Stomach smooth muscle (tissue), 2 donors: ENCODE measurements at regions not wholly inside any gene's neighbourhood (a gene's known extent, or its start where the extent isn't known, plus 50 kb on each side); places are given as distances from the start of the nearest gene placed in this dataset.

Experiments used
- H3K27ac ChIP-seq: one replicate; pipeline ENCODE4 v1.7.0; 2013; ENCODE audit warnings: mild to moderate bottlenecking, low read length, inconsistent platforms
- H3K27me3 ChIP-seq, 2 donors: one replicate each; pipeline ENCODE4 v1.7.0; 2013; ENCODE audit warnings: low read length in 2 of 2; ENCODE audit not compliant: insufficient read depth in 2 of 2, control insufficient read depth in 1 of 2
- H3K36me3 ChIP-seq, 2 donors: one replicate each; pipeline ENCODE4 v1.7.0; 2013; ENCODE audit warnings: low read length in 2 of 2; ENCODE audit not compliant: control insufficient read depth in 2 of 2, insufficient read depth in 2 of 2
- H3K4me1 ChIP-seq: one replicate; pipeline ENCODE4 v1.7.0; 2013; ENCODE audit warnings: low read length; ENCODE audit not compliant: control insufficient read depth, insufficient read depth
- H3K4me3 ChIP-seq, 2 donors: one replicate each; pipeline ENCODE4 v1.7.0; 2013; ENCODE audit warnings: low read length in 2 of 2
- H3K9ac ChIP-seq, 2 donors: one replicate each; pipeline ENCODE4 v1.7.0; 2013; ENCODE audit warnings: low read length in 2 of 2, mild to moderate bottlenecking in 1 of 2
- H3K9me3 ChIP-seq, 2 donors: one replicate each; pipeline ENCODE4 v1.7.0; 2013; ENCODE audit warnings: low read length in 2 of 2; ENCODE audit not compliant: control insufficient read depth in 2 of 2
- donor health status: healthy.
- donor health status: Pancreatic carcinoma.

GRCh38 chr9:88278036-88278435 lies 110.2 kb upstream of the SPIN1 start:
- no peaks in the 10 kb centered on the region for H3K27me3 ChIP-seq
- H3K36me3 ChIP-seq = no peaks in the 10 kb centered on the region
- no peak overlapping the region for H3K27ac ChIP-seq
- H3K4me1 ChIP-seq = no peaks in the 10 kb centered on the region
- H3K4me3 ChIP-seq = no peak overlapping the region
- no peak overlapping the region for H3K9ac ChIP-seq
- H3K9me3 ChIP-seq = no peaks in the 10 kb centered on the region

GRCh38 chr9:88274078-88274477 lies 114.2 kb upstream of the SPIN1 start:
- no peaks in the 10 kb centered on the region for H3K27me3 ChIP-seq
- no peaks in the 10 kb centered on the region for H3K36me3 ChIP-seq
- no peak overlapping the region for H3K27ac ChIP-seq
- no peaks in the 10 kb centered on the region for H3K9me3 ChIP-seq
- no peak overlapping the region for H3K4me3 ChIP-seq
- H3K9ac ChIP-seq = no peak overlapping the region
- H3K4me1 ChIP-seq = no peaks in the 10 kb centered on the region

- no peak overlapping the region for H3K4me3 ChIP-seq
- H3K27ac ChIP-seq = no peak overlapping the region
- no peak overlapping the region for H3K9ac ChIP-seq
- H3K36me3 ChIP-seq = no peaks in the 10 kb centered on the region
- H3K4me1 ChIP-seq = no peaks in the 10 kb centered on the region
- H3K27me3 ChIP-seq = no peaks in the 10 kb centered on the region
- no peaks in the 10 kb centered on the region for H3K9me3 ChIP-seq
Observed at GRCh38 chr9:88272986-88273385, 115.3 kb upstream of the SPIN1 start.

GRCh38 chr9:88270413-88270812 lies 117.8 kb upstream of the SPIN1 start:
- no peak overlapping the region for H3K4me3 ChIP-seq
- H3K36me3 ChIP-seq = no peaks in the 10 kb centered on the region
- H3K27me3 ChIP-seq = no peaks in the 10 kb centered on the region
- no peaks in the 10 kb centered on the region for H3K9me3 ChIP-seq
- no peak overlapping the region for H3K27ac ChIP-seq
- H3K4me1 ChIP-seq = peaks cover 3% of the 10 kb centered on the region
- H3K9ac ChIP-seq = no peak overlapping the region

GRCh38 chr9:88268886-88269285 lies 119.4 kb upstream of the SPIN1 start:
- H3K4me1 ChIP-seq = peaks cover 3% of the 10 kb centered on the region
- H3K27me3 ChIP-seq = no peaks in the 10 kb centered on the region
- H3K9me3 ChIP-seq = no peaks in the 10 kb centered on the region
- no peak overlapping the region for H3K4me3 ChIP-seq
- no peak overlapping the region for H3K9ac ChIP-seq
- no peak overlapping the region for H3K27ac ChIP-seq
- H3K36me3 ChIP-seq = no peaks in the 10 kb centered on the region

GRCh38 chr9:88267283-88267682 lies 121.0 kb upstream of the SPIN1 start:
- H3K9ac ChIP-seq = no peak overlapping the region
- H3K4me1 ChIP-seq = peaks cover 3% of the 10 kb centered on the region
- no peak overlapping the region for H3K27ac ChIP-seq
- no peaks in the 10 kb centered on the region for H3K36me3 ChIP-seq
- no peaks in the 10 kb centered on the region for H3K27me3 ChIP-seq
- no peaks in the 10 kb centered on the region for H3K9me3 ChIP-seq
- H3K4me3 ChIP-seq = no peak overlapping the region

GRCh38 chr9:88266416-88266815 lies 121.8 kb upstream of the SPIN1 start:
- no peaks in the 10 kb centered on the region for H3K27me3 ChIP-seq
- H3K9me3 ChIP-seq = no peaks in the 10 kb centered on the region
- no peak overlapping the region for H3K4me3 ChIP-seq
- H3K9ac ChIP-seq = no peak overlapping the region
- H3K27ac ChIP-seq = no peak overlapping the region
- H3K4me1 ChIP-seq = peaks cover 3% of the 10 kb centered on the region
- no peaks in the 10 kb centered on the region for H3K36me3 ChIP-seq

GRCh38 chr9:88259001-88259400 lies 120.7 kb upstream of the SPATA31C2 start:
- H3K9ac ChIP-seq = no peak overlapping the region
- H3K27ac ChIP-seq = no peak overlapping the region

GRCh38 chr9:88258601-88259000 lies 120.3 kb upstream of the SPATA31C2 start:
- Histone ChIP-seq H3K4me1 (peaks cover 18% of the 10 kb centered on the region), H3K9me3 (no peaks in the 10 kb centered on the region), H3K36me3 (no peaks in the 10 kb centered on the region), H3K4me3 (peak overlapping the region; percentile 24 to 47), H3K27ac (no peak overlapping the region), H3K9ac (no peak overlapping the region), H3K27me3 (no peaks in the 10 kb centered on the region)

More at GRCh38 chr9:88259001-88259400, 120.7 kb upstream of the SPATA31C2 start:
- Histone ChIP-seq H3K36me3 (no peaks in the 10 kb centered on the region), H3K4me1 (peaks cover 18% of the 10 kb centered on the region), H3K4me3 (peak overlapping the region; percentile 24 to 47), H3K27me3 (no peaks in the 10 kb centered on the region), H3K9me3 (no peaks in the 10 kb centered on the region)

GRCh38 chr9:88258024-88258423 lies 119.7 kb upstream of the SPATA31C2 start:
- H3K27ac ChIP-seq = no peak overlapping the region
- H3K36me3 ChIP-seq = no peaks in the 10 kb centered on the region
- H3K27me3 ChIP-seq = no peaks in the 10 kb centered on the region
- no peaks in the 10 kb centered on the region for H3K9me3 ChIP-seq
- no peak overlapping the region for H3K9ac ChIP-seq
- peaks cover 18% of the 10 kb centered on the region for H3K4me1 ChIP-seq
- H3K4me3 ChIP-seq = no peak overlapping the region

- H3K36me3 ChIP-seq = no peaks in the 10 kb centered on the region
- H3K9me3 ChIP-seq = no peaks in the 10 kb centered on the region
- H3K27me3 ChIP-seq = no peaks in the 10 kb centered on the region
- H3K9ac ChIP-seq = no peak overlapping the region
- H3K27ac ChIP-seq = no peak overlapping the region
- peaks cover 18% of the 10 kb centered on the region for H3K4me1 ChIP-seq
- H3K4me3 ChIP-seq = no peak overlapping the region
Observed at GRCh38 chr9:88256216-88256615, 117.9 kb upstream of the SPATA31C2 start.
